ENCODE measurements at regions not wholly inside any gene's neighbourhood (a gene's known extent, or its start where the extent isn't known, plus 50 kb on each side); places are given as distances from the start of the nearest gene placed in this dataset.
"Not testable (repeated sequence)": the region's sequence is repeated elsewhere in the genome, so short reads cannot be mapped to it uniquely, and the experiment has no call there.

- H3K36me3 ChIP-seq (ENCODE audit: insufficient read depth, low read depth, low read length), result no peaks in the 10 kb centered on the region
- H3K9me3 ChIP-seq (ENCODE audit: insufficient read depth, low read depth, low read length), result no peaks in the 10 kb centered on the region
- H3K27me3 ChIP-seq (ENCODE audit: insufficient read depth, low read length), result no peaks in the 10 kb centered on the region
- no peak overlapping the region for H3K4me3 ChIP-seq (ENCODE audit: low read length)
- peaks cover 5% of the 10 kb centered on the region; the same call in 1 of the 2 replicates for H3K4me1 ChIP-seq (ENCODE audit: insufficient read depth, low read length)
- no peak overlapping the region for H3K27ac ChIP-seq (ENCODE audit: low read length)
- H3K9ac ChIP-seq (ENCODE audit: low read depth, low read length), result no peak overlapping the region
Observed at GRCh38 chr4:137967480-137968190, 274.5 kb downstream of the SLC7A11 start.

DNA sequence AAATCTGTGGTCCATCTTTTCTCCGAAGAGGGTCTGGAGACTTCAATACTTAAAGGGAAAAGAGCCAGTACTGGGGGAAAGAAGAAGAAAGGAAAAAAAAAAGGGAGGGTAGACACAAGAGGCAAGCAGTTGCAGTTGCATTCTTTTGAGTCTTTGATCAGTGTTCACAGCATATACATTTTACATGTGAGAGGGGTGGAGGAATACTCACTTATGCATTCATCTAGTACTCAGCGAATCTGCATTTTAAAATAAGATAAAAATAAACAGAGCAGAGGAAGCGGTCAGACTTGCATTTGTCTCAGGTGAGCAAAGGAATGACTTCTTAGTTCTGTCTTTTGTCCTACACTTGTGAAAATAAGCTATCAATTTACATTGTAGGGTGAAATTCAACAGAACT is 275.6 kb downstream of the SLC7A11 start:
- Histone ChIP-seq H3K27ac (ENCODE audit: low read length) (no peak overlapping the region), H3K4me3 (ENCODE audit: low read length) (no peak overlapping the region), H3K9me3 (ENCODE audit: insufficient read depth, low read depth, low read length) (no peaks in the 10 kb centered on the region), H3K36me3 (ENCODE audit: insufficient read depth, low read depth, low read length) (no peaks in the 10 kb centered on the region), H3K27me3 (ENCODE audit: insufficient read depth, low read length) (no peaks in the 10 kb centered on the region), H3K9ac (ENCODE audit: low read depth, low read length) (no peak overlapping the region), H3K4me1 (ENCODE audit: insufficient read depth, low read length) (peaks cover 5% of the 10 kb centered on the region; the same call in 1 of the 2 replicates)

DNA sequence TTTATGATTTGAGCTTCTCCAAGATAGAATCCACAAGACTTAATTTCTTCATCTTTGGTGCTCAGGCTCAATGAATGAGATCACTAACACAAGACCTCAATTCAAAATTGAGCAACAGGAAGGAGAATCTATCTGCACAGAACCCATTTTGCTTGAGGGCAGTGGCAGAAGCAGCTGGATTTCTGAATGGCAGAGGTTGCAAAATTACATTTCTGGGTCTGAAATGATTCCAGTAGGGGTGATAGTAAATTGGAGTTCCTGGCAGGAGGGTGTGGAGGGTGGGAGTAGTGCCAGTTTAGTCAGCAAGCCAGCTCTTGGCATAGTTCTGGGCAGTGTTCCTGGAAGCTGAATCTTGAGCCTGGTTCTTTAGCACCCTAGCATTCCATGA is 281.1 kb downstream of the SLC7A11 start:
- no peak overlapping the region for H3K9ac ChIP-seq (ENCODE audit: low read depth, low read length)
- no peaks in the 10 kb centered on the region for H3K9me3 ChIP-seq (ENCODE audit: insufficient read depth, low read depth, low read length)
- no peaks in the 10 kb centered on the region for H3K36me3 ChIP-seq (ENCODE audit: insufficient read depth, low read depth, low read length)
- no peak overlapping the region for H3K27ac ChIP-seq (ENCODE audit: low read length)
- H3K27me3 ChIP-seq (ENCODE audit: insufficient read depth, low read length), result no peaks in the 10 kb centered on the region
- H3K4me1 ChIP-seq (ENCODE audit: insufficient read depth, low read length), result no peaks in the 10 kb centered on the region
- no peak overlapping the region for H3K4me3 ChIP-seq (ENCODE audit: low read length)

GRCh38 chr4:137960371-137961050 is 281.6 kb downstream of the SLC7A11 start:
- Histone ChIP-seq H3K27me3 (ENCODE audit: insufficient read depth, low read length) (no peaks in the 10 kb centered on the region), H3K4me1 (ENCODE audit: insufficient read depth, low read length) (no peaks in the 10 kb centered on the region), H3K36me3 (ENCODE audit: insufficient read depth, low read depth, low read length) (no peaks in the 10 kb centered on the region), H3K4me3 (ENCODE audit: low read length) (no peak overlapping the region), H3K9ac (ENCODE audit: low read depth, low read length) (no peak overlapping the region), H3K9me3 (ENCODE audit: insufficient read depth, low read depth, low read length) (no peaks in the 10 kb centered on the region), H3K27ac (ENCODE audit: low read length) (no peak overlapping the region)

DNA sequence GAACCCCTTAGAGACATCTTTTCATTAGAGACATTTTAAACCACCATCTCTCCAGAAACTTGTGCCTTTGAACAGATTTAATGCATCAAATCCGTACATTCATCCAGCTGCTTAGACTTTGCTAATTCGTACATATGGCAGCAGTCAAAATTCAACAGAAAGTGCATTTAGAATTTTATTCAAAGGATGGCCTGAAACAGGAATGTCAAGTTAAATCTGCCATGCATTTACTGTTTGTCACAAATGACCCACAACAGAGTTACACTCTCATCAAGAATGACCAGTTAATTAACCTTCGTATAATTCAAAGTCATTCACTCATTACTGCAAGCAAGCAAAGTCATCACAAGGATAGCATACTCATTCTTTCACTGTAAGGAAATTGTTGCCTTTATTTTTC is 284.3 kb downstream of the SLC7A11 start:
- H3K36me3 ChIP-seq (ENCODE audit: insufficient read depth, low read depth, low read length), result no peaks in the 10 kb centered on the region
- H3K4me3 ChIP-seq (ENCODE audit: low read length), result no peak overlapping the region
- H3K4me1 ChIP-seq (ENCODE audit: insufficient read depth, low read length), result no peaks in the 10 kb centered on the region
- H3K27ac ChIP-seq (ENCODE audit: low read length), result no peak overlapping the region
- H3K9ac ChIP-seq (ENCODE audit: low read depth, low read length), result no peak overlapping the region
- H3K27me3 ChIP-seq (ENCODE audit: insufficient read depth, low read length), result no peaks in the 10 kb centered on the region
- H3K9me3 ChIP-seq (ENCODE audit: insufficient read depth, low read depth, low read length), result no peaks in the 10 kb centered on the region

DNA sequence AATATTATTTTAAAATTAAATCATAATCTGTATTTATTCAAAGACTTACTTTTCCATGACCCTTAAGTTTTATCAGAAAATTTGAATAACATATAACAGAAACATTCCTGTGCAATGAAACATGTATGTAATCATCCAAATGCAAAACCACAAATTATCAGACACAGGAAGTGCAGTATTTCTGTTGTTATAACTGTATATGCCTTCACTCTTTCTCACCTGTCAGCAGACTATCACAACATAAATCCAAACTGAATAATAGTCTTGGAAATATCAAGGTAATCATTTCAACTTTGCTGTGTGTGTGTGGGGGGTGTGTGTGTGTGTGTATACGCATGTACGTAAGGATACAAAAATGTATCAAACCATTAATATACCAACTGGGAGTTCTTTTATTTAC is 285.9 kb downstream of the SLC7A11 start:
- no peaks in the 10 kb centered on the region for H3K36me3 ChIP-seq (ENCODE audit: insufficient read depth, low read depth, low read length)
- no peaks in the 10 kb centered on the region for H3K9me3 ChIP-seq (ENCODE audit: insufficient read depth, low read depth, low read length)
- no peaks in the 10 kb centered on the region for H3K4me1 ChIP-seq (ENCODE audit: insufficient read depth, low read length)
- H3K4me3 ChIP-seq (ENCODE audit: low read length), result no peak overlapping the region
- H3K27me3 ChIP-seq (ENCODE audit: insufficient read depth, low read length), result no peaks in the 10 kb centered on the region
- H3K27ac ChIP-seq (ENCODE audit: low read length), result no peak overlapping the region
- no peak overlapping the region for H3K9ac ChIP-seq (ENCODE audit: low read depth, low read length)

- Histone ChIP-seq H3K9ac (ENCODE audit: low read depth, low read length) (no peak overlapping the region), H3K36me3 (ENCODE audit: insufficient read depth, low read depth, low read length) (no peaks in the 10 kb centered on the region), H3K4me3 (ENCODE audit: low read length) (no peak overlapping the region), H3K4me1 (ENCODE audit: insufficient read depth, low read length) (no peaks in the 10 kb centered on the region), H3K9me3 (ENCODE audit: insufficient read depth, low read depth, low read length) (no peaks in the 10 kb centered on the region), H3K27me3 (ENCODE audit: insufficient read depth, low read length) (no peaks in the 10 kb centered on the region), H3K27ac (ENCODE audit: low read length) (no peak overlapping the region)
Observed at GRCh38 chr4:137955595-137955994, 286.6 kb downstream of the SLC7A11 start.

- no peak overlapping the region for H3K4me3 ChIP-seq (ENCODE audit: low read length)
- H3K4me1 ChIP-seq (ENCODE audit: insufficient read depth, low read length), result no peaks in the 10 kb centered on the region
- H3K9ac ChIP-seq (ENCODE audit: low read depth, low read length), result no peak overlapping the region
- H3K27ac ChIP-seq (ENCODE audit: low read length), result no peak overlapping the region
- no peaks in the 10 kb centered on the region for H3K27me3 ChIP-seq (ENCODE audit: insufficient read depth, low read length)
- H3K9me3 ChIP-seq (ENCODE audit: insufficient read depth, low read depth, low read length), result no peaks in the 10 kb centered on the region
- no peaks in the 10 kb centered on the region for H3K36me3 ChIP-seq (ENCODE audit: insufficient read depth, low read depth, low read length)
Observed at GRCh38 chr4:137952116-137952515, 290.0 kb downstream of the SLC7A11 start.

DNA sequence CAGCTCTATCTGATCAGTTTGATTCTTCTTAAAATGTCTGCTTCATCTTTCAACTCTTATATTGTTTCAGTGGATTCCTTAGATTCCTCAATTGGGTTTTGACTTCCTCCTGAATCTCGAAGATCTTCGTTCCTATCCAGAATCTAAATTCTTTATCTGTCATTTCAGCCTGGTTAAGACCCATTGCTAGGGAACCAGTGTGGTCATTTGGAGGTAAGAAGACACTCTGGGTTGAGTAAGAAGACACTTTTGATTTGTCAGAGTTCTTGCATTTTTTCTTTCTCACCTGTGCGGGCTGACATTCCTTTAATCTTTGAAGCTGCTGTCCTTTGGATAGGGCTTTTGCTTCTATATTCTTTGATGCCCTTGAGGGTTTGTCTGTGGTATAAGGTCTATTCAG is 291.9 kb downstream of the SLC7A11 start:
- Histone ChIP-seq H3K27me3 (ENCODE audit: insufficient read depth, low read length) (no peaks in the 10 kb centered on the region), H3K9ac (ENCODE audit: low read depth, low read length) (no peak overlapping the region), H3K9me3 (ENCODE audit: insufficient read depth, low read depth, low read length) (no peaks in the 10 kb centered on the region), H3K4me3 (ENCODE audit: low read length) (no peak overlapping the region), H3K36me3 (ENCODE audit: insufficient read depth, low read depth, low read length) (no peaks in the 10 kb centered on the region), H3K27ac (ENCODE audit: low read length) (no peak overlapping the region), H3K4me1 (ENCODE audit: insufficient read depth, low read length) (no peaks in the 10 kb centered on the region)

DNA sequence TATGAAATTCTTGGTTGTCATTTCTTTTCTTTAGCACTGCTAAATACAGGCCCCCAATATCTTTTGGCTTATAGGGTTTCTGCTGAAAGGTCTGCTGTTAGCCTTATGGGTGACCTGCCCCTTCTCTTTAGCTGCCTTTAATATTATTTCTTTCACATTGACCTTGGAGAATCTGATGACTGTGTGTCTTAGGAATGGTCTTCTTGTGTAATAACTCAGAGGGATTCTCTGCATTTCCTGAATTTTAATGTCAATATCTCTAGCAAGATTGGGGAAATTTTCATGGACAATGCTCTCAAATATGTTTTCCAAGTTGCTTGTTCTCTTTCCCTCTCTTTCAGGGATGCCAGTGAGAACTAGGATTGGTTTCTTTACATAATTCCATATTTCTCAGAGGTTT is 292.4 kb downstream of the SLC7A11 start:
- no peak overlapping the region for H3K27ac ChIP-seq (ENCODE audit: low read length)
- H3K9me3 ChIP-seq (ENCODE audit: insufficient read depth, low read depth, low read length), result no peaks in the 10 kb centered on the region
- no peak overlapping the region for H3K4me3 ChIP-seq (ENCODE audit: low read length)
- H3K27me3 ChIP-seq (ENCODE audit: insufficient read depth, low read length), result no peaks in the 10 kb centered on the region
- no peaks in the 10 kb centered on the region for H3K4me1 ChIP-seq (ENCODE audit: insufficient read depth, low read length)
- no peak overlapping the region for H3K9ac ChIP-seq (ENCODE audit: low read depth, low read length)
- H3K36me3 ChIP-seq (ENCODE audit: insufficient read depth, low read depth, low read length), result no peaks in the 10 kb centered on the region

- H3K4me3 ChIP-seq (ENCODE audit: low read length), result no peak overlapping the region
- H3K9me3 ChIP-seq (ENCODE audit: insufficient read depth, low read depth, low read length), result no peaks in the 10 kb centered on the region
- no peak overlapping the region for H3K9ac ChIP-seq (ENCODE audit: low read depth, low read length)
- H3K27ac ChIP-seq (ENCODE audit: low read length), result no peak overlapping the region
- no peaks in the 10 kb centered on the region for H3K36me3 ChIP-seq (ENCODE audit: insufficient read depth, low read depth, low read length)
- H3K27me3 ChIP-seq (ENCODE audit: insufficient read depth, low read length), result no peaks in the 10 kb centered on the region
- H3K4me1 ChIP-seq (ENCODE audit: insufficient read depth, low read length), result no peaks in the 10 kb centered on the region
Observed at GRCh38 chr4:137946453-137947174, 295.5 kb downstream of the SLC7A11 start.

DNA sequence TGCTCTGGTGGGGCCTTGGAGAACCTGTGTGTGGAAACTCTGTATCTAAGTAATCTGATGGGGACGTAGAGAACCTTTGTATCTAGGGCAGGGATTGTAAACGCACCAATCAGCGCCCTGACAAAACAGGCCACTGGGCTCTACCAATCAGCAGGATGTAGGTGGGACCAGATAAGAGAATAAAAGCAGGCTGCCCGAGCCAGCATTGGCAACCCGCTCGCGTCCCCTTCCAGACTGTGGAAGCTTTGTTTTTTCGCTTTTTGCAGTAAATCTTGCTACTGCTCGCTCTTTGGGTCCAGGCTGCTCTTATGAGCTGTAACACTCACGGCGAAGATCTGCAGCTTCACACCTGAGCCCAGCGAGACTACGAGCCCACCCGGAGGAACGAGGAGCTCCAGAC is 299.3 kb downstream of the SLC7A11 start:
- H3K4me1 ChIP-seq (ENCODE audit: insufficient read depth, low read length); H3K4me3 ChIP-seq (ENCODE audit: low read length); H3K9ac ChIP-seq (ENCODE audit: low read depth, low read length); H3K9me3 ChIP-seq (ENCODE audit: insufficient read depth, low read depth, low read length); H3K36me3 ChIP-seq (ENCODE audit: insufficient read depth, low read depth, low read length); H3K27me3 ChIP-seq (ENCODE audit: insufficient read depth, low read length); H3K27ac ChIP-seq (ENCODE audit: low read length): not testable (repeated sequence)
